Stimulated activated naive CD4-positive, alpha-beta T cell treated with Interleukin-2 at 50 U/mL for 16 hours (primary cell): ENCODE measurements at regions not wholly inside any gene's neighbourhood (a gene's known extent, or its start where the extent isn't known, plus 50 kb on each side); places are given as distances from the start of the nearest gene placed in this dataset.

Experiments
- DNase-seq: peaks from one replicate; lab custom pipeline; 2025; lab: John Stamatoyannopoulos, UW

DNA sequence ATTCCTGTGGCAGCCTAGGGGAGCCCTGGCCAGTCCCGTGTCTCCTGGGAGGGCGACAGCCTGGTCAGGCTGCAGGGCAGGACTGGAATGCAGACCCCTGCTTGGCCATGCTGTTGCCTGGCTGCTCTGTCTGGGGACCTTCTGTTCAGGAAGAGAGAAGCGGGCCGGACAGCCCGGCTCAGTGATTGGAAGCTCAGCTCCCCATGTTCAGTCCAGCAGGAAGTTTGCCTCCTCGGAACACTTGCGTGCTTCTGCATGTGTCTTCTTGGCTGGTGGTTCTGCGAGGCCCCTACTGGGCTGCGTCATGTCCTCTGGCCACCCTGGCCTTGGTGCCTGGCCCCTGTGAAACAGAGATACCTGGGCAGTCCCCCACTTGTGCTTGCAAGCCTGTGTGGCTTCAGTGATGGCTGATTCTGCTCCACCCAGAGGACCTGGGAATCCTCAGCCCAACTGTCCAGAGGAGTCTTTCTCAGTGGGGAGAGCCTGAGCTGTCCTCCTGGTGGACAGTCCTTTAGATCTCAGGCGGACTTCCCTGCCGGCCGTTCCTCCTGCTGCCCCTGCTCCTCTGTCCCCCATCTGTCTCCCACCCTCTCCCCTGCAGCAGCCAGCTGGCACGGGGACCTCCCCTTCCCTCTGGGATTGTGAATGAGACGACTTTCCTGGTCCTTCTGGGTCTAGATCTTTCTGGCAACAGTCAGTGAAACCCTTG lies 279.5 kb downstream of the SEC14L1 start:
- no peak for DNase-seq

DNA sequence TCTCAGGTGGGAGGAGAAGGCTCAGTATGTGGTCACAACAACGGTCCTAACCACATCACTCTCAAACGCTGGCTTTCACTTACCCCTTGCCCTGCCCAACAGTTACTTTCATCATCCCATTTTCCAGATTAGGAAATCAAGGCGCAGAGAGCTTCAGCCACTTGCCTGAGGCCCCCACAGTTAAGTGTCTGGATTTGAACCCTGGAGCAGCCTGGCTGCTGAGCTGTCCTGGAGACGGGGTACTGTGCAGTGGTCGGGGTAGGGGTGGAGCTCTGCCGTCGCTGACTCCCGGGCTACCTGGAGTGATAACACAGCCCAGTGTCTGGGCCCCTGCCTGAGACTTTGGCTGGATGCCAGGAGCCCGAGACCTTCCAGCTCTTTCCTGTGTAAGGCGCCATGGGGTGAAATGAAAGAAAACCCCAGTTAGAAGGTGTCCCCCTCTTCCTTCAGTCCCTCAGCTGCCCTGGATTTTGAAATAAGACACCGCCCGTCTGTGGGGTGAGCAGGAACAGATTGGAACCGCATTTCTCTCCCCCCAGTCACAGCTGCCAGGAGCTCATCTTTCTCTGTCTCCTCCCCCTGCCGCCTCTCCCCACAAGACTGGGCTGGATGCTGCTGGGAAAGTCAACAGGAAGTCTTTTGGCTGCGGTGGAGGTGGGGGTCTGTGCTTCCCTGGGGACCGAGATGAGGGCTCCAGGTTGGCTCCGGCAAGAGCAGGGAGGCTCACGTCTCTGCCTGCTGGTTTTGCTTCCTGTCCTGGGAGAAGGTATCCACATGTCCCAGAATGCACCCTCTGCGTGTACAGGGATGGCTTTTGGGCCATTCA lies 280.2 kb downstream of the SEC14L1 start:
- DNase-seq = peak; percentile 45

DNA sequence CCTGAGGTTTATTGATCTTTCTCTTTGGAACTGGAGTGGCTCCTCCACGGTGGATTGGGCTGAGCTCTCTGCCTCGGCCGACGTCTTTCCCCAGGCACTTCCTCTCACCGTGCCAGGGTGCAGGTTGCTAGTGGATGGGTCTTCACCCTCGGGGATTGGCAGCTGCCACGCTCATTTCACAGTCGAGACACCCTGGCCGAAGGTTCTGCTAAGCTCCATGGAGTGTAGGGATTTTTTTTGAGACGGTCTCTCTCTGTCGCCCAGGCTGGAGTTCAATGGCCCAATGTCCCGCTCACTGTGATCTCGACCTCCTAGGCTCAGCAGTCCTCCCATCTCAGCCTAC lies 280.8 kb downstream of the SEC14L1 start:
- DNase-seq = no peak

DNA sequence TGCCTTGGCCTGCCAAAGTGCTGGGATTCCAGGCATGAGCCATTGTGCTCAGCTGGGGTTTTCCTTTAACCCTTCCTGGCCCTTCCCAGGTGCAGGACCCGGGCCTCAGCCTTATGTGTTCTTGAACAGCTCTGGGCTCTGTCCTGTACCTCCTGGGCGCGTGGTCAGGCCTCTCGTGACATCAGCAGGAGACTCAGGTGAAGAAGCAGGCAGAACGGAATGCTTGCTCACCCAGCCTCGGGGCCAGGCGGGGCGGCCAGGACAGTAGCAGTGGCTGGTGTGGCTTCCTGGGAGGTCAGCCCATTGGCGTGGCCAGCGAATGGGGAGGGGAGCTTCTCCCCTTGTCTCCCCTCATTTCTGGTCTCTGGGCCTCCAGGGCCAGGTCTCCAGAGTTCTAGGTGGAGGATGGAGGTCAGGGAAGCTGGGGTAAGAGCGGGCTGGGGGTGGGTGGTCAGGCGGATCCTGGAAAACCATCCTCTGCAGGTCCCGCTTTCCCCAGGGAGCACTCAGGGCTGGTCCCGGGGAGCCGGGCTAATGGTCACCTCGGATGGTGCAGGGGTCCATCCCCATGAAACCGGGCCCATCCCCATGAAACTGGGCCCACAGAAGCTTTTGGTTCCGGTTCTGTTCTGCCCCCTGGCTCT lies 281.5 kb downstream of the SEC14L1 start:
- DNase-seq = no peak

DNA sequence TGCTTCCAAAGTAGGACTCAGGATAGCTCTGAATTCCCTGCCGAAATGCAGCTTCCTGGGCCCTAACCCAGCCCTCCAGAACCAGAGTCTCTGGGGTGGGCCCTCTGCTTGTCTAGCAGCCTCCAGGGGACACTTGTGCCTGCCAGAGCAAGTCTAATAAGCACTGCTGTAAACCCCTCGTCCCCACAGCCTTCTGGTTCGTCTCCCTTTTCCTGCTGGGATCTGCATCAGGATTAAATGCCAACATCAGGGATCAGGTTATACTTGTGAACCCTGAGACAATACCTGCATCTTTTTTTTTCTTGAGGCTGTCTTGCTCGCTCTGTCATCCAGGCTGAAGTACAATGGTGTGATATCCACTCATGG lies 282.0 kb downstream of the SEC14L1 start:
- DNase-seq = no peak

DNA sequence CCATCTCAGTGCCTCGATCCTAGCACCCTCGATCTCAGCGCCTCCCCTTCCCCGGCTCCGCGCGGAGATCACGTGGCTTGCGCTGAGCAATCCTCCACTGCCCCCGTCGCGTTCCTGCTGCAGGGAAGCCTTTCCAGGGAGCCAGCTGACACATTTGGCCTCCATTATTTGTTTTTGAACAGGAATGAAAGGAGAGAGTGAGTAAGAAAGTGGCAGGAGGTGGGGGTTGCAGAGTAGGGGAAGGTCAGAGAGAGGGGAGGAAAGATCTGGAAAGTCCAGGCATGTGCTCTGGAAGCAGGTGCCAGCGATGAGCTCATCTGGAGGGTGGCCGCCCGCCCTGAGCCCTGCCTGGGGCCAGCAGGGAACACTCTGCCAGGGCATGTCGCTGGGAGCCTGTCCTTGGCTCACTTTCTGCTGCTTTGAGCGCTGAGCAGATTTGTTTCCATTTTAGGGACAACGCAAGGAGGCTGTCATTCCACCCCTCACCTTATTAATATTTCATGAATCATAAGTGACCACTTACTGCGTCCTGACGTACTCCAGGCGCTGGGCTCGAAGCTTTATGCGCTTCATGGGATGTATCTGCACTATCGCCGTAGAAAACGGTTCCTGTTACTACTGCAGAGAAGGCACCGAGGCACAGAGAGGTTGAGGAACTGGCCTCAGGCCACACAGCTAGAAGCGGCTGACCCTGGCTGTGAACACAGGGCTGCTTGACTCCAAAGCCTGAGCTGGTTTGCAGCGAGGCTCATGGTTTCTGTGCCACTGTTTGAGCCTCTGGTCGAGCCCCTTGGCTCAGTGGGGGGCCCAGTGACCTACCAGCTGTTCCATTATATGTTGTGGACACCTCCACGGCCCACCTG lies 283.1 kb downstream of the SEC14L1 start:
- DNase-seq = no peak

DNA sequence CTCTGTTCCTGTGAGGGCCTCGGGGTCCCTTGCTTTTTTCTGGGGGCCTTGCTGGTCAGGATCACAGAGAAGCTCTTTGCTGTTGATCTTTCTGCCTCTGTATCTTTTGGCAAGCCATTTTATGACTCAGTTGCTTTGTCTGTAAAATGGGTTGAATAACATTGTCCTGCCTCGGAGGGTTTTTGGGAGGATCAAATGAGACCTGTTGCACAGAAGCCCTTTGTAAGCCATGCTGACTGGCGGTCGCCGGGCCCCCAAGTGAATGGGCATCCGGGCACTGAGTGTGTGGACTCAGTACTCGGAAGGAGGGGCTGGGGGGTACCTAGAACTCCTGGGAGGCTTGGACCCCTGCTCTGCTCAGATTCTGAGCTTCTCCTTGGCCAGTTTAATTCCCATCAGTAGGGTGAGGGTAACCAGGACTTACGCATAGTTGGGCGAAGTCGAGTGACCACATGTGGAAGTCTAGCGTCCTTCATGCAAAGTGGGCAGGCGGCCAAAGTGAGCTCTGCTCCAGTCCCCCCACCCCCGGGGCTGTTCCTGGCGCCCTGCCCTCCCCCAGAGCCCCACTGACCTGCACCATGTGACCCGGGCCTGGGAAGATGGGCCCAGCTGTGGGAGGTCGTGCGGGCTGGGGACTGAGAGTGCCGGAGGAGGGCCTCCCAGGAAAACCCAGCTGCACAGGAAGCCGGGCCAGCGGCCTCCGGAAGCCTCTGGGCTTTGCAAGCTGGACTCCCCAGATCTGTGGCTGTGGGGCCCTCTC lies 284.0 kb downstream of the SEC14L1 start:
- DNase-seq = no peak

DNA sequence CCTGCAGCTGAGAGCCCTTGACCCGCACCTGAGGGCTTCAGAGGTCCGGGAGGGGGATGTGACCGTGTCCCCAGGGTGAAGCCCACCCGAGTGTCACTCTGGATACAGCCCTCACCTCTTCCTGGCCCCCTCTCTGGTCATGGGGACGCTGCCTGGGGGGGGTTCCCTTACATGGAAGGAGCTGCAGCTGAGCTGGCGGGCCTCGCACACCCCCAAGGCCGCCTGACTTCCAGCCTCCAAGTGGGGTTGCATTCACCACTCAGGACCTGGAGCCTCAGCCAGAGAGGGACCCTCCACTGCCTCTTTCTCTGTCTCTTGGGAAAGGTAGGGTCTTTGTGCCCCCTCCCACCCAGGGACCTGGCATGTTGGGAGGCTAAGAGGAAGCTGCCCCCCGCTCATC lies 284.6 kb downstream of the SEC14L1 start:
- DNase-seq = no peak

DNA sequence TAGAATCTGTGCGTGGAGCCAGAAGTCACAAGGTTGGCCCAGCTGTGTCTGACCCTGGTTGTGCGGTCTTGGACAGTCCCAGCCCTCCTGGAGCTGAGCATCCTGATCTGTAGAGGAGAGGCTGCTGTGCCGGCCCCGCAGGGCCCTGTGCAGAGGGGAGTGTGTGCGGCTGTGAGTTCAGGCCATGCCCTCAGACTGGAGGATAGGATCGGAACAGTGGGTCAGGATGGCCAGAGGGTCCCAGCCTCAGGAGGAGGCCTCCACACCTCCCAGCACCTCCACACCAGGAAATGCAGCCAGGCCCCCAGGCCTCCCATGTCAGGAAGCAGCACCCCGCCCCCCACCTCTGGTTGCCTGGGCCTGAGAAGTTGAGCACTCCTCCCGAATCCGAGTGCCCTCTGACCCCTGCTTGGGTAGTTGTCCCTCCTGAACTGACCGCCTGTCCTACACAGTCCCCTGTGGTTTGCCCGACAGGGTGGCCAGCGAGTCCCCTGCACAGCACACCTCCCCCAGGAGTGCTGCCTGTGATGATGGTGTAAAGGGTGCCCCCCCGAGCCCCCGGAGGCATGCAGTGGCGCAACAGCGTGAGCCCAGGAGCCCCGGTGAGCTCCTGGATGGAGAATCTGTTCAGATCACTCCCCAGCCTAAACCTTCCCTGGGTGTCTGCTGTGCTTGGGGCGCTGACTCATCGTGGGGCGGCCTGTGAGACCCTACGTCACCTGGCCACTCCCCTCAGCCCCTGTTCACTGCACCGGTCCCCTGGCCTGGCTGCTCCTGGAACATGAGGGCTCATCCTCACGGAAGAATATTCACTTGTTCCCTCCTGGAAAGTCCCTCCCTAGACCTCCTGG lies 285.2 kb downstream of the SEC14L1 start:
- DNase-seq = peak; percentile 26

DNA sequence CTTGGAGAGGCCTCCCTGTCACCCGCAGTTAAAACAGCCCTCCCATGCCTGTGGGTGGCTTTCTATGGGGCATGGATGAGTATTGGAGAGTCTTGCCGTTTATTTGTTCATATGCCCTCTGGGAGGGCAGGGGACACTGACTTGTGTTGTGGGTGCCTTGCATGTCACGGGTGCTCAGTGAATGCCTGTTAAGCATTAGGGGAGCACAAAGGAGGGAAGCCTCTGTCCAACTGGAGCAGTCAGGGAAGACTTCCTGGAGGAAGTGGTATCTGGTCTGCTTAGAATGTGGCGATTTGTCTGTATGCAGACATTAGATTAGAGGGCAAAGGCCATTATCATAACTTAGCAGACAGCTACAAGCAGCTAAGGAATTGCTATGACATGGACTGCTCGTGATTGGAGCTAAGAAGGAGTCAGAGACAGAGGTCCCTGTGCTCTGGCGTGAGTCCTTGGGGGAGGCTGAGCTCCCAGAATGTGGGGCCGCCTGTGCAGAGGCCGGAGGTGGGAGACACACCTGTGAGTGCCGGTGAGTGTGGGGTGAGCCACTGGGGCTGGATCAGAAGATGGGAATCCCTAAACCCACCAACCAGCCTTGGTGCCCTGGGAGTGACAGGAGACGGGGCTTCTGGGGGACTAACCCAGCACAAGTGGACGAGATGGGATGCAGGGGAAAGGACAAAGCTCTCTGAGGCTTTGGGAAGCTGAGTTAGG lies 286.1 kb downstream of the SEC14L1 start:
- DNase-seq = no peak

DNA sequence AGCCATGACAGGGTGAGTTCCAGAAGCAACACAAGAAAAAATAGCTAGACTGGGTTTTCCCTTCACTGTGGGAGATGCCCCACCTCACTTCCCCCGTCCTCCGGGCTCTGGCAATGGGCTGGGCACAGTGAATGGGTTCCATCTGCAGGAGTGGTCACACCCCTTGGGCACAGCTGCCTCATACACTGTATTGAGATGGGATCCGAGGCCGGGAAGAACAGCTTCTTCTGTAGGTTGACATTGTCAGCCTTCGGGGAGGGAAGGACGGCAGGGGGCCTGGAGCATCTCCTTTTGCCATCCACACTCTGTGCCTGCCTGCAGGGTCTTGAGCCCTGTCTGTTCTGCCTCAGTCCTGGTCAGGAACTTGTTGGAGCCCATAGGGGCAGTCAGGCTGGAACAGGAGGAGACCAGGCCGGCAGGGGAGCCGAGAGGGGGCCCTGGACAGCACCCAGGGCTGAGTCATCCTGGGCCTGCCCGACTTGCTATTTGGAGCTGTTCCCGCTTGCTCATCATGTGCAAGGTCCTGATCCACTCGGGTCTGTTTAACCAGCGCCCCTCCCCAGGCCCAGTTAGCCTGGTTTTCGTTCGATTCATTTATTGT lies 286.7 kb downstream of the SEC14L1 start:
- DNase-seq = no peak

DNA sequence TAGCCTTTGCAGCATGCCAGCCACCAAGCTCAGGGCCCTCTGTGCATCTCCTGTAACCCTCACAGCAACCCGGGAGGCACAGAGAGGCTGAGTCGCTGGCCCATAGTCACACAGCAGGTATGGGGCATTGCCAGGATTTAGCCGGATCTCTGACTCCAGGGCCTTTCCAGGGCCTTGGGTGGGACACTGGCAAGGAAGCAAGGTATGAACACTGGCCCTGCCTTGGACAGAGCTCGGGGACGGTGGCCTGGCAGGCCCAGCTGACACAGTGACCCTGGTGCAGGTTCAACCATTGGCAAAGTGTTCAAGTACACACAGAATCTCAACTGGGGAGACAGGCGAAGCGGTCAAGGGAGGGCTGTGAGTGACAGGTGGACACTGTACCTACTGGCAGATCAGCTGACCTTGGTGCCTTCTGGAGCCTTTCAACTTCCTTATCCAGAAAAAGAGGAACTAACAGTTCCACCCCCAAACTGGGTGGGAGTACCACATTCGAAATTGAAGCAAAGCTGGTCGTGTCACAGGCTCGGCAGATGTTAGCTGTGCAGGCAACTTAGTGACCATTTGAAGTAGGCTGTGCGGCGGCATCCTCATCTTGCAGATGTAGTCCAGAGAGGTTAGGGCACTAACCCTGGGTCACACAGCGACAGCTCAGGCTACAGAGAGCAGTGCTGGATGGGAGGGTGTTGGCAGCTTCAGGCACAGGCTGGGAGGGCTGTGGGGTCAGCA lies 287.4 kb downstream of the SEC14L1 start:
- DNase-seq = no peak

DNA sequence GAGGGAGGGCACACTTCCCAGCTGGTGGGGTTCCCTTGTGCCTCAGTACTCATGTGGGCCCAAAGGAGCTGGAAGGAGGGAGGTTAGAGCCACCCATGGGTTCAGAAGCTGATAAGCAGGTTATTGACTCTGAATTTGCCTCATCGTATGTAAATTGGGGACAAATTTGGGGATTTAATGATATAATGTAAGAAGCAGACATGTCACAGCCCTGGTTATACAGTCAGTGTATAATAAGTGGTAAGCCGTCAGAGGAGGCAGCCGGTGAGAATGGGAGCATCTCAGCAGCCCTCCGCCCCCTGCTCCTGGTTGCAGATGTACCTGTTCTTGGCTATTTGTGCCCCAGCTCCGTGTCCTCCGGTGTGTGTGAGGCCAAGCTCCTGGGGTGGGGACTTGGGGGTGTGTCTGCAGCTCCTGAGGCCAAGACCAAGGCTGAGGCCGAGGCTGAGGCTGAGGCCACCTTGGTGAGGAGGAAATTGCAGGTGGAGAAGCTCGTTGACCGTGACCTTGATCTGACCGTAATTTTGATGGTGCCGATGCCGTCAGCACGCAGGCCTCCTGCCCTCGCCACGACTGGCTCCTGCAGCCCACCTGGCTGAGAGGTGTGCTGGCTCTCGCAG lies 288.1 kb downstream of the SEC14L1 start:
- DNase-seq = no peak

DNA sequence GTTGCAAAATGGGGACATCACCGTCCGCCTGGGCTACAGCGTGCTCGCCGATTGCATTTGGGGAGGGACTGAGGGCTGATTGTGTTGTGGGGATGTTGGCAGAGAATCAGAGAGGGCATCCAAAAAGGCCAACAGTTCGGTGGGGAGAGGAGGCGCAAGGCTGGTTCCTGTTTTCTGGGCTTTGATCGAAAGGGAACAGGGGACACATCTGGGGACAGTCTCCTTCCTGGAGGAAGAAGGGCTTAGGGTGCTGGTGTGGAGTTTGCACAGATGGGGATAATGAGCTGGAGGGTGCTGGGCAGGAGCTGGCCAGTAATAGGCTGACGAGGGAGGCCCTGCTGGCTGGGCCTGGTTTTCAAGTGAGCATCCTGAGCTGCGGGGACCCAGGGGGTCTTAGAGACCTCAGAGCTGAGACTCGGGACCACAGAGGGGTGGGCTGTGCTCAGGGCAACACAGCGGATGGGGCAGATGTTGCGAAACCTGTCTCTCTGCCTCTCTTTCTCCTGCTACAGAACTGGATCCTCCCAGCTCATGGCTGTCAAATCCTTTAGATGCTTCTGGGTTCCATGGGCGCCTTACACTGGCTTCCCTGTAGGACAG lies 288.7 kb downstream of the SEC14L1 start:
- no peak for DNase-seq

DNA sequence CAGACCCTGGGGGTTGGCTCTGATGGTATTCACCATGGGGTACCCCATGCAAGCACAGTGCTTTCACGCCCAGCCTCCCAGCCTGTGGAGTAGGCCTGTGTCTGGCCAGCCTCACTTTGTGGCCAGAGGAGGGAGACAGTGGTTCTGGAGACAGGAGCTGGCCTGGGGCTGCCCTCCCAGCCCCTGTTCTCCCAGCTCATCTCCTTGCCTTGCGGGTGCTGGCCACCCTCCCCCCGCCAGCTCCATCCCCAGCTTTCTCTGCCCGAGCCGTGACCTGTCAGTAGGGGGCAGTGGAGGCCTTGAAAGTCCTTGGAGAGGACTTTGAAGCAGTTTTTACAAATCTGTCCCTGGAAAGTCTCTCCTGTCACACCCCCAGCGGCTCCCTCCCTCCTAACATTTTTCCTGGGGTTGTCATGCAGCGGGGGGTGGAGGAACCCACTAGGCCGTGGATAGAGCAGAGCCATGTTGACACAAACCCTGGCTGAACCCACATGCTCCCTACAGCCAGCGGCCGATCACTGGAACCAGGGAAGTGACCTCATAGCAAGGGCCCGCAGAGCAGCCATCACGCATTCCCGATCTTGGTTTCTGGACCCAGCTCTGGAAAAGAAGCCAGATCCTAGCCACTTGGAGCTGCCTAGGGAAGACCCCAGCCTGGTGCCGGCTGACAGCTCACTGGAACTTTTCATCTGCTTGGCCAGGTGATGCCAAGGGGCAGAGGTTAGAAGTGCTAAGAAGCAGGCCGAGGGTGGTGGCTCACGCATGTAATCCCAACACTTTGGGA lies 289.4 kb downstream of the SEC14L1 start:
- peak; percentile 82 for DNase-seq

DNA sequence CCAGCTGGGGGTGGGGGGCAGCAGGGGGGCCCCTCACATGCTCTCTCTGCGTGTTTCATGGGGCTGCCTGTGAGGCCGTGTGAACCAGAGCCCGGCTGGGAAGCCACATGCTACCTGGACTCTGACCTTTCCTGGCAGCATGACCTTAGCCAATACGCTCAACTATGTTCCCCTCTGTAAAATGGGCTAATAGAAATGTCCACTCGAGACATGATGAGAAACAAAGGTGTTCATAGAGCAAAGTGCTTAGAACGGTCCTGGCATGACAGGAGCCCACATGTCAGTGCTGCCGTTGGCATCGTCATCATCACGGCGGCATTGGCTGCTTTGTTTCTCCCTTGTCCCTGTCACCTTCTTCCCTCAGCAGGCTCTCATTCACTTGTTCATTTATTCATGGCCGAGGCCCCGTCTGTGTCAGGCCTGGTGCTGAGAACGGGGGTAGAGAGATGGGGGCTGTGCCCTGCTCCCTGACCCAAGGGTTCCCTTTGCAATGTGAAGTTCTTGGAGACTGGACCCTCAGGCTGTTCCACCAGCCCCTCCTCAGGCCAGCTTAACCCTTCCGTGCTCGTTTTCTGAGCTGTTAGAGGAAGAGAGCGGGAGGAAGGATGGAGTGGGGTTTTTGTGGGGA lies 291.4 kb downstream of the SEC14L1 start:
- DNase-seq = no peak

DNA sequence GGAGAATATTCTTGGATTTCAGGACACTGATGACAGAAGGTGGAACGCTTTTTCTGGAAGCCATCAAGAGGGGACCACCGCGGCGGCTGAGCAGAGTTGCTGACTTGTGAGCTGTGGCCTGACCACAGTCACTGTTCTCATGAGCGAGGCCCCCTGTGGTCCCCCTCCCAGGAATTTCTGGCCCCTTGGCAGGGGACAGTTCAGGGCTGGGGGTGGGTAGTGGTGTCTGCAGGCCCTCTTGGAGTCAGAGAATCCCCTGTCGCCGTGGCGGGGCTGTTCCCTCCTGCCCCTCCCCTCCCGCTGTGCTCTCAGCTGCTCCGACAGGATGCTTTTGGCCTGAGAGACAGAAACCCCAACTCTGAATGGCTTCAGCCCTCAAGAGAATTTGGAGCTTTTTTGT lies 292.0 kb downstream of the SEC14L1 start:
- DNase-seq = no peak
